Effector CD8-positive, alpha-beta T cell (primary cell): ENCODE measurements at regions not wholly inside any gene's neighbourhood (a gene's known extent, or its start where the extent isn't known, plus 50 kb on each side); places are given as distances from the start of the nearest gene placed in this dataset.
A peak's percentile ranks its signal among the peaks of the same experiment; 100 is the strongest.
"Not testable (repeated sequence)": the region's sequence is repeated elsewhere in the genome, so short reads cannot be mapped to it uniquely, and the experiment has no call there.

Source experiments
- DNase-seq: peaks from one replicate; lab custom pipeline; 2025; lab: John Stamatoyannopoulos, UW

DNA sequence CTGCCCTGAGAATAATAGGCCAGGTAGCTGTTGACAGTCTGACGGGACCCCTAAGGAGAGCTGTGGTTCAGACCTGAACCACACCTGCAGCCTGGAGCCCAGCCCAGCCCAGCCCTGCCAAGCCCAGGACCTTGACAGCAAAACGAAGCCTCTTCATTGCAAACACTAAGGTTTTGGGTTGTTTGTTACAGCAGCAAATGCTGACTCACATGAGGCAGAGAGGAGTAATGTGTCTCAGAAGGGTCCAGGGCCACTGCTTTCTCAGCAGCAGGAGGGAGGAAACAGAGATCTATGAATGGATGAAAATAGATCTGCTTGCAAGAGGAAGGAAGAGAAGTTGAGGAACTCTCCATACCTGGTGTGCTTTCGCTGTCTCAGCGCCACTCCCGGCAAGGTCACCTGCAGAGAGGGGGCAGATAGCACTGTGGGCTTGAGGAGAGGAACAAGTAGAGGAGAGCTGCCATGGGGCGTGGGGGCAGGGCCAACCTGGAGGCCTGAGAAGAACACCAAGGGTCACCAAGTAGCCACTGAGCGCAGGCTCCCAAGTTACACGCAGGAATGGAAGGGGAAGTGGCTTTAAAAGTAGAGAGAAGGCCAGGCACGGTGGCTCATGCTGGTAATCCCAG lies 127.2 kb downstream of the ZNF281 start:
- DNase-seq: no peak

DNA sequence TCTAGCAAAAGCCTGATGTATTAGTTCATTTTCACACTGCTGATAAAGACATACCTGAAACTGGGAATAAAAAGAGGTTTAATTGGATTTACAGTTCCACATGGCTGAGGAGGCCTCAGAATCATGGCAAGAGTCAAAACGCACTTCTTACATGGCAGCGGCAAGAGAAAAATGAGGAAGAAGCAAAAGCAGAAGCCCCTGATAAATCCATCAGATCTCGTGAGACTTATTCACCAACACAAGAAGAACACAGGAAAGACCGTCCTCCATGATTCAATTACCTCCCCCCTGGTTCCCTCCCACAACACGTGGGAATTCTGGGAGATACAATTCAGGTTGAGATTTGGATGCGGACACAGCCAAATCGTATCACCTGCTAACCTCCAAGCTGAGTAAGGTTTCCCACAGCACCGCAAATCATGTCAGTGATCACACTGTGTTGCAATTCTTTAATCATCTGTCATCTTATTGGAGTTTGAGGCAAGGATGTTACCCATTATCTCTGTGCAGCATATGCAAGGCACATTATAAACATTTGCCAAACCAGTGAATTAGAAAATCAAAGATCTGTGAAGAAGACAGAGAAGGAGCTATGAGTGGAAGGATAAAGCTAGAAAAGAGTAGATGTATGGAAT lies 128.5 kb downstream of the ZNF281 start:
- no peak for DNase-seq

DNA sequence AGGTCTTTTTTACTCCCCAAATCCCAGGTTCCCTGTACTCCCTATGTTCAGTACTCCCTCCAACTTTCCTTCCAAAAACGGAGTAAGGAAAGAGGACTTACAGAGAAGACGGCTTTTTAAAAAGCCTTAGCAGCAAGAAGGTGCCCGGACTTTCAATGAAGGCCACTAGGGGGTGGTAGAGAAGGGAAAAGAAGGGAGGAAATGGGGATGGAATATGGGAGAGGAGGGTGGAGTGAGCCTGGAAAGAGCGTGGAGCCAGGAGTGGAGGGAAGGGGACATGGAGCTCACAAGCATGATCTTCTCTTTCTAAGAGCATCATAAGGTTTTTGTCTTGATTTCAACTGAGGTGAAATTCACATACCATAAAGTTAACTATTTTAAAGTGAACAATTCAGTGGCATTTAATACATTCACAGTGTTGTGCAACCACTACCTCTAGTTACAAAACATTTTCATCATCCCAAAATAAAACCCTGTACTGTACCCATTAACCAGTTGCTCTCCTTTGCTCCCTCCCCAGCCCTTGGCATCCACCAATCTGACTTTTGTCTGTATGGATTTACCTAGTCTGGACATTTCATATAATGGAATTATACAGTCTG lies 129.9 kb downstream of the ZNF281 start:
- DNase-seq: peak; percentile 4

GRCh38 chr1:200275816-200276453 lies 133.9 kb downstream of the ZNF281 start:
- no peak for DNase-seq

GRCh38 chr1:200275415-200275814 lies 134.4 kb downstream of the ZNF281 start:
- DNase-seq: no peak

- no peak for DNase-seq
Observed at GRCh38 chr1:200274116-200274515, 135.7 kb downstream of the ZNF281 start.

GRCh38 chr1:200272481-200273068 lies 137.3 kb downstream of the ZNF281 start:
- no peak for DNase-seq

DNA sequence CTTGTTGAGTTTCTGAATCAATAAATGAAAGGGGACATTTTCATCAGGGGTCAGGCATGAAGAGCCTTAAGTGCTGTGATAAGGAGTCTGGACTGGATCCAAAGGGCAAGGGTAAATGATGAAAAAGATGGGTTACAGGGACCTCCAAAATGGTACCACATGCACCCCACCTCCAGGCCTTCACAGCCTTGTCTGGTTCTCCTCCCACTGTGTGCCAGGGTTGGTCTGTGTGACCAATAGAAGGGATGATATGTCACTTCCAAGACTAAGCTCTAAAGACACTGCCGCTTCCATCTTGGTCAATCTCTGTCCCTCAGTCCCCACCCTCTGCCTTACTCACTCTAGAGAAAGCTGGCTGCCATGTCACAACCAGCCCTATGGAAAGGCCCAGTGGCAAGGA lies 140.6 kb downstream of the ZNF281 start:
- no peak for DNase-seq

- DNase-seq: no peak
Observed at GRCh38 chr1:200267937-200268336, 141.9 kb downstream of the ZNF281 start.

- no peak for DNase-seq
Observed at GRCh38 chr1:200267458-200267857, 142.4 kb downstream of the ZNF281 start.

GRCh38 chr1:200266871-200267270 lies 143.0 kb downstream of the ZNF281 start:
- DNase-seq: no peak

DNA sequence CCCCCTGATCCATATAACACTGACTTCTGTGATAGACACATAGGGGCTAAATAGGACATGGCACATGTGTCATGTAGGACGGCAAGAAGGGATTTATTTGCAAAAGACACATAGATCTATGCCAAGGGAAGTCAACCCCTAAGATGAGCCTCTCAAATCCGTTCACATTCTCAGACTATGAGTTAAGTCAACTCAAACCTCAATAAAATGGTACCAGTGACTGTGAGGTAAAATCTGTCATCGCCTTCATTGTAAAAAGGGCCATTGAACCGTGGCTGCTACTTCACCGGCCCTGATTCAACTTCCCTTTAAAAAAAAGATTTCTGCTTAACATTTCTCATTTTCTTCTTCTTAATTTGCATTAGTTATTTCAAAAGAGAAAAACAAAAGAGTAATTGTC lies 144.0 kb downstream of the ZNF281 start:
- DNase-seq: no peak

GRCh38 chr1:200265104-200265503 lies 144.7 kb downstream of the ZNF281 start:
- no peak for DNase-seq

DNA sequence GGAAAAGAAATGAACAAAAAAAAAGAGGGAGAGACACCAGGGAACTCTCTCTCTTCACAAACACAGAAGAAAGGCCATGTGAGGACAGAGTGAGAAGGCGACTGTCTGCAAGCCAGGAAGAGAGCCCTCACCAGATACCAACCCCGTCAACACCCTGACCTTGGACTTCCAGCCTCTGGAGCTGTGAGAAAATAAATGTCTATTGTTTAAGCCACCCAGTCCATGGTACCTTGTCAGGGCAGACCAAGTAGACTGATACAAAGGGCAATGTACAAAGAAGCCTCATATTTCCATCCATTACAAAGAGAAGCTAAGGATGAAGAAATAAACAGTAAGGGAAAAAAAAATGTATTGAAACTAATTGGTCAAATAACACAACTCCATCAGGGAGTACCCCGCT lies 146.6 kb downstream of the ZNF281 start:
- no peak for DNase-seq

DNA sequence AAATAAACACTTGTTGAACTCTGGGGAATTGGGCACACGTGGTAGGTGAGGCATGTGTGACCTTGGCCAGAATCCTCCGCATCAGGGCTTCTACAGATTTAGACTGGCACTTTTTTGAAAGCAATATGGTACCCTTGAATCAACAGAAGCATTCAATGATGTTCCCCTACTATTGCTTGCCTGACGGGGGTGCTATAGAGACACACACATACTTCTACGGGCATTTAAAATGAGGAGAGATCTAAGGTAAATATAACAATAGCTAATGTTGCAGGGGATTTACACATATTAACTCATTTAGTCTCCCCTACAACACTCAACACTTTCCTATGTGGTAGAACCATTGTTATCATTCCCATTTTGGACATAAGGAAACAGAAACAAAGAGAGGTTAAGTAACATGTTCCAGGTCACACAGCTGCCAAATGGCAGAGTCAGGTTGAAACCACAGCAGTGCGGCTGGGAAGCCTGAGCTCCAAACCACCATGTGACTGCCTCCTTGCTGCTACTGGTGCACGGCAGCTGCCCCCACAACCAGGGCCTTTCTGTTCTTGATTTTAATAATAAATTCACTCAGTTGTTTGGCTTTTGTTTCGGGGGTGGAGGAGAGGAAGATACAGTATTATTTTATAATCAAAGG lies 147.4 kb downstream of the ZNF281 start:
- DNase-seq: no peak

DNA sequence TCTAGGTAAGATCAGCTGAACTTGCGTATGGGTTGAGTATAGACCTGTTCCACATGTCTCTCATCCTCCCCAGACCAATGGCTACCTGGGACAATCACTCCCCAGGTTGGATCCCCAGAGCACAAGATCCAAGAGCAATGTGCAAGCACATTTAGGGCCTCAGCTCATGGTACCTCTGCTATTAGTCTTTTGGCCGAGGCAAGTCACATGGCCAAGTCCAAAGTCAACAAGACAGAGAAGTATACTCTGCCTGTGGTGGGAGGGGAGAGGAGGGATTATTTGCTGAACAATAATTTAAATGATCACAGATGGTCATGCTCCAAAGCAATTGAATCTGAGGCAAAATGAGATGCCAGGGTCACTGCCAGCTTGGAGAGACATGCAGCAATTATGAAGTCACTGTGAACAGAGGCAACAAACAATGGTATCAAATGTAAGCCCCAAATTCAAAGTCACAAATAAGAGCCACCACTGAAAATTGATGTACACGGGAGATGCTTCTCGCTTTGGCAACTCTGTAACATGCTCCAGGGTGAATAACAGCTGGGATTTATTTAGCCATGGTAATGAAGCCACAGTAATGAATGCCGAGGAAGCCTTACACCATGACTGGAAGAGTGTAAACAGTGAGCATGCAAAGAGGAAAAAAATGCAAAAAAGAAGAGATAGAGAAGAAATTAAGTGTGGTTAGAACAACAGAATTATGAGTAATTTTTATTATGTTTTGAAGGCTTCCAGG lies 149.1 kb downstream of the ZNF281 start:
- DNase-seq: no peak

GRCh38 chr1:200258447-200259375 lies 151.1 kb downstream of the ZNF281 start:
- DNase-seq: no peak

DNA sequence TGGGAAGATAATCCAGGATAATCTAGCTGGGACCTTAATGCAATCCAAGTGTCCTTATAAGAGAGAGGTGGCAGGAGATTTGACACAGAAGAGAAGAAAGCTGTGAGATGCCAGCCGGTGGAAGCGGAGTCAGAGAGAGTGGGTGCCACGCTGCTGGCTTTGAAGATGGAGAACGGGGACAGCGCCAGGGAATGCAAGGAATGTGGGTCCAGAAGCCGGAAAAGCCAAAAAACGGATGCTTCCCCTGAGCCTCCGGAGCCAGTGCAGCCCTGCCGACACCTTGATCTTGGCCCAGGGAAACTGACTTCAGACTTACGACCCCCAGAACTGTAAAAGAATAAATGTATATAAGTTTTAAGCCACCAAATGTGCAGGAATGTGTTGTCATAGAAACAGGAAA lies 152.6 kb downstream of the ZNF281 start:
- DNase-seq: no peak

DNA sequence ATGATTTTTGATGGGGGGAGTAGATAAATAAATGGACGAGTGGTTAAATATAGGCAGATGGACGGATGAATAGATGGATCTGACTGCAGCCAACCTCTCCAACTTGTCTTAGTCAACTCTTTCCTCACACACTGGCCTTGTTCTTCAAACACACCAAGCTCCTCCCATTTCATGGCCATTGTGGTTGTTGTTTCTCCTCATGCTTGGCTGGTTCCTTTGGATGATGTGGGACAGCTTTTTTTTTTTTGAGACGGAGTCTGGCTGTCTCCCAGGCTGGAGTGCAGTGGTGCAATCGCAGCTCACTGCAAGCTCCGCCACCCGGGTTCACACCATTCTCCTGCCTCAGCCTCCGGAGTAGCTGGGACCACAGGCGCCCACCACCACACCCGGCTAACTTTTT lies 155.2 kb downstream of the ZNF281 start:
- DNase-seq: not testable (repeated sequence)

DNA sequence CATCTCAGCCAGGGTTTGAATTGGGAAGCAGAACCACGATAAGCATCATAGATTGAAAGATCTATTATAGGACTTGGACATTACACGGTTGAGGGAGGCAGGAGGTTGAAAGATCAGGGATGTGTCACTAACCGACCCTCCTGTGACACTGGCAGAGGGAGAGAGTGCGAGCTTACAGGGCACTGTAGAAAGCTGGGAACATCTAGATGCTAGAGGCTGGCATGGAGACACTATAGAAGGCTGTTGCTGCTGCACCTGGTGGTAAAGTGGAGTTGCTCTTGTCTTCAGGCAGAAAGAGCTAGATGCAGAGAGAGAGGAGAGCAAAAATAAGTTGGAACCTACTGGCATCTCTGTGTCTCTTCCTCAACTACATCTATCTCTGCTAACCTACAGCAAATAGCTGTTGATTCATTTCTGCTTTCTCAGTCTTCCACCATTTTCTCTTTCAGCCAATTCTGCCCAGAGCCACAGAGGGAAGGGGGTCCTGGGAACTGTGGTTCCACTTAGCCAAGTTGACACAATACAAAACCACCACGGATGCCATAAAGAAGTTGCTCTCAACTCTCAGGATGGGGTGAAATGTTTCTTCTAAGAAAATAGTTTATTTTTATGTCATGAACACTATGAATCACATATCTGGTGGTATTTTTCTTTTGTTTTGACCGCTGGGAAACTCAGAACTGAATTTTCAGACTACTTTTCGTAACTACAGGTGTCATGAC lies 155.9 kb downstream of the ZNF281 start:
- no peak for DNase-seq
